ENCODE measurements at regions not wholly inside any gene's neighbourhood (a gene's known extent, or its start where the extent isn't known, plus 50 kb on each side); places are given as distances from the start of the nearest gene placed in this dataset.

GRCh38 chr10:28400176-28400575, 97.3 kb upstream of the MPP7 start:
- FAIRE-seq (no peak), ATAC-seq (no peak), DNase-seq (ENCODE audit: low spot score) (no peak)
- WGBS (ENCODE audit: low lambda C conversion rate): 25% methylated on average over 9 of the region's 9 CpGs
- H3K27me3 ChIP-seq (ENCODE audit: control insufficient read depth in 1 of 2, insufficient read depth in 2 of 2, low read length in 2 of 2): peaks cover 0 to 23% of the 10 kb centered on the region in 2 experiments; a peak in 2 of 5 replicates
- intact Hi-C loops (cut with micrococcal nuclease; ENCODE audit: unreplicated experiment) (no loop called here), in situ Hi-C loops (cut with HindIII; ENCODE audit: extremely low pct_ligation_motif_present, low pct_unique_long_range_greater_than_20kb) (no loop called here)
- H3K36me3 ChIP-seq (replicated peaks in 1 of 2; ENCODE audit: control insufficient read depth in 1 of 2, insufficient read depth in 2 of 2, low read length in 2 of 2): no peaks in the 10 kb centered on the region
- H3K79me2 ChIP-seq (ENCODE audit: insufficient read depth, low read length): no peaks in the 10 kb centered on the region
- H2AFZ ChIP-seq (ENCODE audit: low read length): no peak overlapping the region
- no peaks in the 10 kb centered on the region for H3K9me3 ChIP-seq (ENCODE audit: low read length)
- CTCF ChIA-PET (ENCODE audit: low intra/inter-chr PET ratio, low total read pairs): no interaction called here
- no peak overlapping the region for H3K4me3 ChIP-seq (replicated peaks in 1 of 3; ENCODE audit: insufficient read depth in 1 of 3, low read depth in 2 of 3, low read length in 3 of 3)
- no peak overlapping the region for H3K4me2 ChIP-seq (ENCODE audit: low read depth, low read length)
- no peak overlapping the region for H3K9ac ChIP-seq (ENCODE audit: insufficient read depth, low read depth, low read length)
- H3K4me1 ChIP-seq (ENCODE audit: insufficient read depth, low read length): 0 out of 2 replicates have a peak, but pooled peaks cover under 1% of the 10 kb centered on the region
- BruUV-seq (replicated peaks): no TSS peak
- no peaks in the 10 kb centered on the region for H4K20me1 ChIP-seq (ENCODE audit: insufficient read depth, low read length)
- no peak overlapping the region for H3K27ac ChIP-seq (ENCODE audit: extremely low read length, insufficient read depth, low read length)
- POLR2A ChIA-PET: no interaction called here
- TF ChIP-seq ZNF441 (CRISPR knock-in tag; IDR thresholded peaks at IDR 0.05; ENCODE audit: borderline replicate concordance) (no peak), ZNF556 (CRISPR knock-in tag; IDR thresholded peaks at IDR 0.05; ENCODE audit: borderline replicate concordance) (no peak), AHR (CRISPR knock-in tag; IDR thresholded peaks at IDR 0.05) (no peak), UBTF (CRISPR knock-in tag; IDR thresholded peaks at IDR 0.05) (no peak), E2F1 (CRISPR knock-in tag; IDR thresholded peaks at IDR 0.05) (no peak), ZNF446 (CRISPR knock-in tag; IDR thresholded peaks at IDR 0.05) (no peak), HMGXB3 (CRISPR knock-in tag; IDR thresholded peaks at IDR 0.05; ENCODE audit: borderline replicate concordance) (no peak), TEF (CRISPR knock-in tag; IDR thresholded peaks at IDR 0.05) (no peak), ZNF326 (CRISPR knock-in tag; IDR thresholded peaks at IDR 0.05; ENCODE audit: borderline replicate concordance) (no peak), ZSCAN5A (CRISPR knock-in tag; IDR thresholded peaks at IDR 0.05; ENCODE audit: borderline replicate concordance) (no peak), HDAC6 (IDR thresholded peaks at IDR 0.05; ENCODE audit: low read depth, low read length) (no peak), ZNF660 (CRISPR knock-in tag; IDR thresholded peaks at IDR 0.05; ENCODE audit: borderline replicate concordance, low read depth) (no peak), ZNF432 (CRISPR knock-in tag; IDR thresholded peaks at IDR 0.05; ENCODE audit: borderline replicate concordance) (no peak), CBX2 (IDR thresholded peaks at IDR 0.05; ENCODE audit: low read depth, low read length) (no peak), CBX2 (CRISPR knock-in tag; IDR thresholded peaks at IDR 0.05; ENCODE audit: low read depth) (no peak)

Data from HepG2 (cell line).